CD4-positive, alpha-beta T cell treated with Interleukin-10 for 1 hour (primary cell): ENCODE measurements at regions not wholly inside any gene's neighbourhood (a gene's known extent, or its start where the extent isn't known, plus 50 kb on each side); places are given as distances from the start of the nearest gene placed in this dataset.
"Not testable (repeated sequence)": the region's sequence is repeated elsewhere in the genome, so short reads cannot be mapped to it uniquely, and the experiment has no call there.

ENCODE experiments used
- DNase-seq: peaks from one replicate; pipeline ENCODE4 v3.0.0-alpha.2; 2020

DNA sequence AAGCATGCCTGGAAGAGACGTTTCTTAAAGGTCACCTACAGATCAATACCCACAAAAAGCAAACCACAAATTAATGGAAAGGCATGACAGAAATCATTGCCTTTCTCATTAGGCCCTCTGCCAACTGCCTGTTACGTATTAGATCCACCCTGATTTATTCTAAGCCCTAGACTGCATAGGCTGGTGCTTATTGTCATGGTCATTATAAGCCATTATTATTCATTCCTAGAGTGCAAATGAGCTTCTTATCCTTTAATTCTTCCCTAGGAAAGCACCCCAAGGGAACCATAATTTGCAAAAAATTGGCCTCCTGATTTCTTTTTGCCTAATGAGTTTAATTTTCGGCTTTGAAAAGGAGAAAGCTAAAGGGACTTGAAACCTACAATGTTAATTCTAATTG lies 184.2 kb upstream of the GPRIN3 start:
- DNase-seq: no peak

- not testable (repeated sequence) for DNase-seq
Observed at GRCh38 chr4:89489921-89490431, 182.4 kb upstream of the GPRIN3 start.

DNA sequence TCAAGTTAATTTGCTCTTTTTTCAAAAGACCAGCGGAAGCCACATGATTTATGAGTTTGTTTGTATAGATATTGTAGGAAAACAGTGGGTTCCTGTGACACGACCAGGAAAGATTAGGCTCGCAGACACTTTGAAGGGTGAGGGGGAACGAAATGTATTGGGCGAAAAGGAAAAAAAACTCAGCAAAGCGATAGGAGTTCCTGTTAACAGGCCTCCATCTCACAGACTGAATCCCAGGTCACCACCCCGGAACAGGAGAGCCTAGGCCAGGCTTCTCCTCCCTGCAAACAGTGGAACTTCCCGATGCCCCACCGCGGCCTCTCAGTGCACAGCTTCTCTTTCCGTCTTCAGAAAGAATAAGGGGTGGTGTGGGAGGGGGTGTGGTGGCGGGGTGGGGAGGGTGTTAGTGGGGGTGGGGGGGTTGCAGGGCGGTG lies 181.8 kb upstream of the GPRIN3 start:
- DNase-seq: no peak

GRCh38 chr4:89488736-89489135 lies 181.1 kb upstream of the GPRIN3 start:
- no peak for DNase-seq

- no peak for DNase-seq
Observed at GRCh38 chr4:89486673-89487072, 179.1 kb upstream of the GPRIN3 start.

GRCh38 chr4:89486042-89486441 lies 178.4 kb upstream of the GPRIN3 start:
- DNase-seq: no peak

GRCh38 chr4:89483833-89484232 lies 176.2 kb upstream of the GPRIN3 start:
- no peak for DNase-seq

DNA sequence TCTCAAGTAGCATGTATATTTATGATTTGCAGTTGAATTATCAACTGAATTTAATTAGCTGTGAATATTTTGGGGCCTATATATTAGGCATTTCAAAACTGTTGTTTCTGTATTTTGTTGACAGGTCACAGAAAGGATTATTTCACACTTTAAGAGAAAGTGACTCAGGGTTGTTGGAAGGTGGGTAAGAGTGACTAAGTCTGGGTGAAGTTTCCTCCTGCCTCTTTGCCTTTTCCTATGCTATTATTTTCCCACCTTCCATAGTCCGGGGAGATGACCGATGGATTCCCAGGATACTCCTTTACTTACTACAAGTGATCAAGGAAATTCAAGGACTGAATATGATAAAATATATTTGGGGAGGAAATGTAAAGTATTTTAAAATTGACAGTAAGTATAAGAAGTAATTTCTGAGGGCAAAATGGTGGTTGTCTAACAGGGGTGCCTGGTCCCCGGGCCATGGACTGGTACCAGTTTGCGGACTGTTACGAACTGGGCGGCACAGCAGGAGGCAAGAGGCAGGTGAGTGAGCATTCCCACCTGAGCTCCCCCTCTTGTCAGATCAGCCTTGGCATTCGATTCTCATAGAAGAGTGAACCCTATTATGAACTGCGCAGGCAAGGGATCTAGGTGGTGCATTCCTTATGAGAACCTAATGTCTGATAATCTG lies 175.5 kb upstream of the GPRIN3 start:
- no peak for DNase-seq

DNA sequence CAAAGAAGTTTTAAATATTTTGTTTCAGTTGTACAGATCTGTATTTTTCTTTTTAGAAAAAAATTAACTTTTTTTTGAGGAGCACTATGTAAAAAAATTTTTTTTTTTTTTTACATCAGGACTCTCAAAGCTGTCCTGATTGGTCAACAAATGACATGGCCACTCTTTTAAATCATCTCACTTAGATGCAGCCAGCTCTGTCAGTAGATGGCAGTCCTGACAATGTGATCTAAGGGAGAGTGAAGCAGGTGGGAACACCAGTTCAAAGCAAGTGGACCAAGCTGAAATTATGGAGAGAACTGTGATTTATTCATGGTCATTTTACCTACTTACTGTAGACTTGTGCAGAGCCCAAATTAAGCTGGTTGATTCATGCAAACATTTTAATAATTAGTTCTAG lies 174.7 kb upstream of the GPRIN3 start:
- no peak for DNase-seq

- peak; percentile 29 for DNase-seq
Observed at GRCh38 chr4:89469930-89470375, 162.4 kb upstream of the GPRIN3 start.

DNA sequence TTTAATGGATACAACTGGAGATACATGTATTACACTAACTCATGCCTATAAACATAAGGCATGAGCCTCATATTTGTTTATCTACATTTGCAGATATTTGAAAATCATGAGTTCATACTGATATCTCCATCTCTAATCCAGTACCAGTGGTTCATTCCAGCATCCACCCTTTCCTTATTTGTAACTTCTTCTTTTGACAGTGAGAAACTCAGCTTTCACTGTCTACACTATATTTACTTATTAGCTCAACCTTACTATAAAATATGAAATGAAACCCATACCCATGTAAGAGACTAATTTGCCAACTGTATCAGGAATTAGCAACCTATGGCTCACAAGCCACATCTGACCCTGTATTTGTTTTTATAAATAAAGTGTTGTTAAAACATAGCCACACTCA lies 161.9 kb upstream of the GPRIN3 start:
- no peak for DNase-seq

DNA sequence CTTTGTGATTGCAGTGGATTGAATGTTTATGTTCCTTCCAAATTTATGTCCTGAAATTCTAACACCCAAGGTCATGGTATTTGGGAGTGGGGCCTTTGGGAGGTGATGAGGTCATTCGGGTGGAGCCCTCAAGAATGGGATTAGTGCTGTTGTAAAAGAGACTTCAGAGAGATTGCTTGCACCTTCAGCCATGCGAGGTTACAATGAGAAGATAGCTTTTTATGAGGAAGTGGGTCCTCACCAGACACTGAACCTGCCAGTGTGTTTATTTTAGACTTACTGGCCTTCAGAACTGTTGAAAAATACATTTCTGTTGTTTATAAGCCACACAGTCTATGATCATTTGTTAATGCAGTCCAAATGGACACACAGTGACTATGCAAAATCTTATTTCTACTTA lies 161.0 kb upstream of the GPRIN3 start:
- no peak for DNase-seq

GRCh38 chr4:89463341-89463740 lies 155.7 kb upstream of the GPRIN3 start:
- DNase-seq: no peak

- DNase-seq: no peak
Observed at GRCh38 chr4:89447543-89447942, 139.9 kb upstream of the GPRIN3 start.

DNA sequence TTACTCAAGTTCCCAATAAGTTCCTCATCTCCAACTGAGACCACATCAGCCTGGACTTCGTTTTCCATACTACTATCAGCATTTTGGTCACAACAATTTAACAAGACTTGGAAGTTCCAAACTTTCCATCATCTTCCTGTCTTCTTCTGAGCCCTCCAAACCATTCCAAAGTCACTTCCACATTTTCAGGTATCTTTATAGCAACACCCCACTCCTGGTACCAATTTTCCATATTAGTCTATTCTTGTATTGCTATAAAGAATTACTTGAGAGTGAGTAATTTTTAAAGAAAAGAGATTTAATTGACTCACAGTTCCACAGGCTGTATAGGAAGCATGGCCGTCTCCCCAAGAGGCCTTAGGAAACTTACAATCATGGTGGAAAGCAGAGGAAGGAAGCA lies 138.6 kb upstream of the GPRIN3 start:
- no peak for DNase-seq

DNA sequence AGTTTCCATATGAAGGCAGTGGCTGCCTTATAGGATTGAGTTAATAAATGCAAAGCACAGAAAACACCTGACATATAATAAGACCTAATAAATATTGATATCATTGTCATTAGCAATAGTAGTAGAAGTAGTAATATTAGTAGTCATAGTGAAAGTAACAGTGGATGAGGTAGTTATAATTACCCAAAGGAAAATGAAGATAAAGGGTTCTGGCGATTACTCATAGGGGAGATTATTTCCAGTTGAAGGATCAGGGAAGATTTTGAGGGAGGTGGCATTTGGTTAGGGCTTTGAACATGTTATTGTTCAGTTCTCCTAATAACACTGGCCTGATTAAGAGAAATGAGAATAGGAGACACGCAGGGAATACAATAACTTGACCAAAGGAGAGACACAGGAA lies 131.9 kb upstream of the GPRIN3 start:
- no peak for DNase-seq

DNA sequence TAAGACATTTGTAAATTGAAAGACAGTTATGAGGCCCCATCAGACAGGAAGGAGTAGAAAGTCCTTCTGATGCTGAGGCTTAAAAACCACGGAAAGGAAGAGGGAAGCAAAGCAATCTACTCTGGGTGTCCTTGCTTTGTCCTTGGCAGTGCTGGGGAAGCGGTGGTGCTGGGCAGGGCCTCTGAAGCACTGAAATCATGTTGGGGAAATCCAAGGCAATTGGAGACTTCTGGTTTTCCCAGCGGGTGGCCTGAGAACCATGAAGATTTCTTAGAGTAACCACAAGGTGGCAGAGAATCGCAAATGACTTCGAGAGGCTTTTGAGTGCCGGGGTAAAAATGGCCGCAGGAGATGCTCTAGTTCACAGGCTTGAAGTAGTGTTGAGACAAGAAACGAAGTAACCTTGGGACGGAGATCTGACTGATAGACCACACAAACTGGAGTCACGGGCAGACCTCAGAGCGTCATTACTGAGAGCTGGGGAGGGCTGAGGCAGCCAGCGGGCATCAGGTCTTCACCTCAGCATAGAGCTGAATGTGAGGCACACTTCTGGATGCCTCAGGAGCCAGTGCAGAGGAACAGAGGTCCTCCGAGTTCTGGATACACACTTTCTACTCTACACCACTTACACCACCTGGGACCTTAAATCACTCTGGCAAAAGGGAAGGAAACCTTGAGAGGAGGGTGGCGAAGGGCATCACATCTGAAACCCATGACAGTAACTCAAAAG lies 130.7 kb upstream of the GPRIN3 start:
- DNase-seq: peak; percentile 73

GRCh38 chr4:89434364-89434988 lies 126.9 kb upstream of the GPRIN3 start:
- peak; percentile 66 for DNase-seq

GRCh38 chr4:89427782-89428181 lies 120.2 kb upstream of the GPRIN3 start:
- DNase-seq: no peak

DNA sequence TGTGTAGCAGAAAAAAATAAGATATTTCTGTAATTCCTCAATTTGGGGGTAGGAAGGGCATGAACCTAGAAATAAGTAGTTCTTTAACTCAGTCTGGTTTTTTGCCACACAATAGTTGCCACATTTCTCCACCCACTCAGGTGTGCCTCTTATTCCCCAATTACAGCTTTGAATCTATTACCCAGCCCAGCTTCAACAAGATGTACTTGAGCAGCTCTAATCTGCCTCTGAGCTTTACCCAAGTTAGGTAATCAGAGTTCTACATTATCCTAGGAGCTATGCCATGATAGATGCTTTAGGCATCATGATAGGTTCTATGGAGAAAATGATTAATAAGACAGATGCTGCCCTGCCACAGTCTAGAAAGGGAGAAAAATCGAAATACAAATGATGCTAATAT lies 117.4 kb upstream of the GPRIN3 start:
- no peak for DNase-seq

- DNase-seq: no peak
Observed at GRCh38 chr4:89422441-89422990, 114.9 kb upstream of the GPRIN3 start.

GRCh38 chr4:89420507-89420906 lies 112.9 kb upstream of the GPRIN3 start:
- no peak for DNase-seq

DNA sequence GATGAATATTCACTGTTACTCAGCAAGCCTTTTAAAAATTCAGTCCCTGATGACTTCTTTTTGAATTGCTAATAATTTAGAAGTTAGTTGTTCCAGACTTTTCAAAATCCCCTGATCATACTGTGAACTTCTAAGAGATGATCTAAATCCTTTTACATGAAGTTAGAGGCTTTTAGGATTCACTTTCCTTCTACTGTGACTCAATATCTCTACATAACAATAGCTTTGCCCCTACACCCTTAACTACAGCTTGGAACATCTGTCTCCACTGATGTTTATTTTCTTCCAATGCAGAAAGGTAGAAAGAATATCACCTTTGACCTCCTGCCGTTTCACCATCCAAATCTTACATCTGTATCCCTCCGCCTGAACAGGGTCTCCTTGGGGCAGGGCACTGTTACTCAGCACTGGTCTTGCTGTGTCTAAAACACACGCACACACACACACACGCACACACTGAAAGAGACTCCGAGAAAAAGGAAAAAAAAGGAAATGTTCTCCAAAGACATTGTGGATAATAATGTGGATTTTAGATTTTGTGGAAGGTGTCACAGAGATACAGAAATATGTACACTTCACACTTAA lies 111.6 kb upstream of the GPRIN3 start:
- DNase-seq: no peak
